ENCODE measurements at regions not wholly inside any gene's neighbourhood (a gene's known extent, or its start where the extent isn't known, plus 50 kb on each side); places are given as distances from the start of the nearest gene placed in this dataset.

- TF ChIP-seq SMC3 (conservative IDR thresholded peaks at IDR 0.05; ENCODE audit: poor library complexity) (no peak), CTCF (IDR thresholded peaks at IDR 0.05; ENCODE audit: poor library complexity, severe bottlenecking) (no peak), EZH2 (IDR thresholded peaks at IDR 0.05; ENCODE audit: borderline replicate concordance, insufficient read depth, low read length, poor library complexity, severe bottlenecking) (no peak), RAD21 (conservative IDR thresholded peaks at IDR 0.05) (no peak), REST (IDR thresholded peaks at IDR 0.05; ENCODE audit: borderline replicate concordance) (no peak), EP300 (conservative IDR thresholded peaks at IDR 0.05; ENCODE audit: poor library complexity, severe bottlenecking) (no peak), POLR2AphosphoS5 (IDR thresholded peaks at IDR 0.05) (no peak), MXI1 (conservative IDR thresholded peaks at IDR 0.05; ENCODE audit: poor library complexity, severe bottlenecking) (no peak), TAF1 (IDR thresholded peaks at IDR 0.05; ENCODE audit: low read depth) (no peak)
- Histone ChIP-seq H3K9me2 (ENCODE audit: insufficient read depth, low read length) (no peaks in the 10 kb centered on the region), H3K36me3 (ENCODE audit: insufficient read depth, low read length) (no peaks in the 10 kb centered on the region), H3K4me3 (ENCODE audit: low read length) (no peak overlapping the region), H3K27ac (ENCODE audit: low read length) (no peak overlapping the region), H4K20me1 (ENCODE audit: insufficient read depth) (no peaks in the 10 kb centered on the region), H2AFZ (ENCODE audit: low read depth, low read length) (no peak overlapping the region), H3K27me3 (ENCODE audit: insufficient read depth, low read depth, low read length) (no peaks in the 10 kb centered on the region), H3F3A (ENCODE audit: insufficient read depth, low read length, poor library complexity, severe bottlenecking) (no peaks in the 10 kb centered on the region), H3K9me3 (ENCODE audit: low read length) (no peaks in the 10 kb centered on the region), H3K79me2 (replicated peaks; ENCODE audit: insufficient read depth, low read length) (no peaks in the 10 kb centered on the region), H3K9ac (ENCODE audit: low read length) (no peak overlapping the region), H3K4me2 (ENCODE audit: low read length) (no peak overlapping the region)
These were observed 148.8 kb downstream of the HNRNPD start for GRCh38 chr4:82225030-82225429.

- no peaks in the 10 kb centered on the region for H4K20me1 ChIP-seq (ENCODE audit: insufficient read depth)
- no peaks in the 10 kb centered on the region for H3K9me3 ChIP-seq (ENCODE audit: low read length)
- H3K9ac ChIP-seq (ENCODE audit: low read length): no peak overlapping the region
- H3K4me3 ChIP-seq (ENCODE audit: low read length): no peak overlapping the region
- H3K36me3 ChIP-seq (ENCODE audit: insufficient read depth, low read length): no peaks in the 10 kb centered on the region
- H3K4me2 ChIP-seq (ENCODE audit: low read length): no peak overlapping the region
- no peaks in the 10 kb centered on the region for H3F3A ChIP-seq (ENCODE audit: insufficient read depth, low read length, poor library complexity, severe bottlenecking)
- TF ChIP-seq SMC3 (conservative IDR thresholded peaks at IDR 0.05; ENCODE audit: poor library complexity) (no peak), REST (IDR thresholded peaks at IDR 0.05; ENCODE audit: borderline replicate concordance) (no peak), POLR2AphosphoS5 (IDR thresholded peaks at IDR 0.05) (no peak), TAF1 (IDR thresholded peaks at IDR 0.05; ENCODE audit: low read depth) (no peak), MXI1 (conservative IDR thresholded peaks at IDR 0.05; ENCODE audit: poor library complexity, severe bottlenecking) (no peak), EP300 (conservative IDR thresholded peaks at IDR 0.05; ENCODE audit: poor library complexity, severe bottlenecking) (no peak), RAD21 (conservative IDR thresholded peaks at IDR 0.05) (no peak), EZH2 (IDR thresholded peaks at IDR 0.05; ENCODE audit: borderline replicate concordance, insufficient read depth, low read length, poor library complexity, severe bottlenecking) (no peak), CTCF (IDR thresholded peaks at IDR 0.05; ENCODE audit: poor library complexity, severe bottlenecking) (no peak)
- H3K79me2 ChIP-seq (replicated peaks; ENCODE audit: insufficient read depth, low read length): no peaks in the 10 kb centered on the region
- H3K9me2 ChIP-seq (ENCODE audit: insufficient read depth, low read length): no peaks in the 10 kb centered on the region
- no peaks in the 10 kb centered on the region for H3K27me3 ChIP-seq (ENCODE audit: insufficient read depth, low read depth, low read length)
- no peak overlapping the region for H3K27ac ChIP-seq (ENCODE audit: low read length)
- H2AFZ ChIP-seq (ENCODE audit: low read depth, low read length): no peak overlapping the region
These were observed 150.1 kb downstream of the HNRNPD start for GRCh38 chr4:82223715-82224114.
